GDM1 (cell line): ENCODE measurements at regions not wholly inside any gene's neighbourhood (a gene's known extent, or its start where the extent isn't known, plus 50 kb on each side); places are given as distances from the start of the nearest gene placed in this dataset.
"Not testable (repeated sequence)": the region's sequence is repeated elsewhere in the genome, so short reads cannot be mapped to it uniquely, and the experiment has no call there.

ENCODE experiments used
- DNase-seq: peaks from one replicate; lab custom pipeline; 2025; lab: John Stamatoyannopoulos, UW

GRCh38 chr6:153984811-153985210 is 54.2 kb upstream of the OPRM1 start:
- DNase-seq, result no peak

DNA sequence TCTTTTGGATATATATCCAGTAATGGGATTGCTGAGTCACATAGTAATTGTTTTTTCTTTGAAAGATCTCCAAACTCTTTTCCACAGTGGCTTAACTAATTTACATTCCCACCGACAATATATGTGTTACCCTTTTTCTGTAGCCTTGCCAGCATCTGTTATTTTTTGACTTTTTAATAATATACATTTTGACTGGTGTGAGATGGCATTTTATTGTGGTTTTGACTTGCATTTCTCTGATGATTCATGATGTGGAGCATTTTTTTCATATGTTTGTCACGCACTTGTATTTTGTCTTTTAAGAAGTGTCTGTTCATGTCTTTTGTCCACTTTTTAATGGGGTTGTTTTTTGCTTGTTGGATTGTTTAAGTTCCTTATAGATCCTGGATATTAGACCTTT is 58.9 kb upstream of the OPRM1 start:
- DNase-seq, result no peak

- DNase-seq, result not testable (repeated sequence)
Observed at GRCh38 chr6:153978911-153979548, 60.0 kb upstream of the OPRM1 start.

DNA sequence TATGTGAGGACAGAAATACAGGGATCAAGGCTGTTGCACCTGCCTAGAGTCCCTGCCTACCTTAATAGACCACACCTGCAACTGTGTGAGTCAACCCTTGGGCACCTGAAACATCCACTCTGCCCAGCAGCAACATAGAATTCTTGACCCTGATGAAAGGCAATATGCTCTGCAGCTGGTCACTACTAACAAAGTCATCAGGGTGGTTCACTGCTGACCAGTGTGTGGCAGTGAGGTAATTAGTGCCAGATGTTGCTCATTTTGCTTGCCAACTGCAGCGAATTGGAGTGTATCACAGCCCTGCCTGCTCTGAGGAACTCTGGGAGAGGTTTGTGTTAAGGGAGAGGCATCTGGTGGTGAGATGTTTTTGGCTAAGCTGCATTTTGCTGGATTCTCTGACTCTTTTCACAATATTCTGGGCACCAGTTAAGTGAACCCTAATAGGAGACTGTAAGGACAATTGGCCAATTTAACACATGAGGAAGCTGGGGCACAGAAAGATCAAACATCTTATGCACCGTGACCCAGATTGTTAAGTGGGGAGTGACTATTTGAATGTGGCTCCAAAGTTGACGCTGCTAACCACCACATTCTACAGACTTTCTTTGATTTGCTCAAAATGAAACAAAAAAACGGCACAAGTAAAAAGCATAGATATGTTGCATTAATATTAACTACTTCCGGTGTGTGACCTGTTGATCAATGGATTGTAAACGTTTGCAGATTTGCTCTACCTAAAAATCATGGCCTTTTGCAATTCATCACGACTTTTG is 61.9 kb upstream of the OPRM1 start:
- no peak for DNase-seq

GRCh38 chr6:153966001-153966400 is 73.0 kb upstream of the OPRM1 start:
- DNase-seq, result no peak

GRCh38 chr6:153963352-153963751 is 75.7 kb upstream of the OPRM1 start:
- DNase-seq, result no peak

GRCh38 chr6:153962555-153962954 is 76.5 kb upstream of the OPRM1 start:
- no peak for DNase-seq

DNA sequence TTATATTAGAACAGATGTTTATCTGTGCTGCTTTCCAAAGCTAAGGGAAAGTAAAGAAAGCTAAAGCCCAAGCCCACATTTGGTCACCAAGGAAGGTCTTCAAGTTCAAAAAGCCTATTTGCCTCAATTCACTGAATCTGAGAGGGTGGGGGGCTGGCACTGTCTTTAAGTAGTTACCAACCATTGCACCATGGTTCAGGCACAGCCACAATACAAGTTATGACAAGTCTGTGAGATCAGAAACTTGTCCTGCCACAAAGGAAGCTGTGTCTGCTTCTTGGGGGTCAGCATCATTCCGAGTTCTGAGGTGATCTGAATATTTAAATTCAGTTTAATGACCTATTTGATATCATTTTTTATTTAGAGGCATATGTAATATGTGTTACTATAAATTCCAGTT is 78.3 kb upstream of the OPRM1 start:
- DNase-seq, result no peak

DNA sequence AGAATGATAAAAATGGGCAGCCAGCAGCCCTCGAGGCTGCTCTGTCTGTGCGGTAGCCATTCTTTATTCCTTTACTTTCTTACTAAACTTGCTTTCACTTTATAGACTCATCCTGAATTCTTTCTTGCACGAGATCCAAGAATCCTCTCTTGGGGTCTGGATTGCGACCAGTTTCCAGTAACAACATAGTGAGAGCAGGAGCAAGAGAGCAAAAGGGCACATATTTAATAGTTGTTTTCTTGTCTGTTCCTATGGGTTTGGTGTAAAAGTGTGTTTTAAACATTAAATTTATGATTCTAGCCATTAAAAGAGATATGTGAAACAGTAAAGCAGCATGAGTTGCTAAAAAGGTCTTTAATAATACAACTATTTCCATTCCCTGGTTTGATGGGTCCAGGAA is 78.8 kb upstream of the OPRM1 start:
- DNase-seq, result no peak

- DNase-seq, result no peak
Observed at GRCh38 chr6:153959276-153959675, 79.8 kb upstream of the OPRM1 start.

DNA sequence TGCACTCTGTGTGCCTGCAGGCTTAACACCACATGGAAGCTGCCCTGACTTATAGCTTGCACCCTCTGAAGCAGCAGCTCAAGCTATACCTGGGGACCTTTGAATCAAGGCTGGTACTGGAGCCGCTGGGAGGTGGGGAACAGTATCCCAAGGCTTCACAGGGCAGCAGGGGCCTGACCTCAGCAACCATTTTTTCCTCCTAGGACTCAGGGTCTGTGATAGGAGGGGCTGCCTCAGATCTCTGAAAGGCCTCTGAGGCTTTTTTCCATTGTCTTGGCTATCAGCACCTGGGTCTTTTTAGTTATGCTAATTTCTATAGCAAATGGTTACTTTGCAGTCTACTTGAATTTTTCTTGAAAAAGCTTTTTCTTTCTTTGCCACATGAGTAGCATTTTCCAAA is 80.2 kb upstream of the OPRM1 start:
- DNase-seq, result no peak

GRCh38 chr6:153957394-153957793 is 81.6 kb upstream of the OPRM1 start:
- DNase-seq, result no peak

DNA sequence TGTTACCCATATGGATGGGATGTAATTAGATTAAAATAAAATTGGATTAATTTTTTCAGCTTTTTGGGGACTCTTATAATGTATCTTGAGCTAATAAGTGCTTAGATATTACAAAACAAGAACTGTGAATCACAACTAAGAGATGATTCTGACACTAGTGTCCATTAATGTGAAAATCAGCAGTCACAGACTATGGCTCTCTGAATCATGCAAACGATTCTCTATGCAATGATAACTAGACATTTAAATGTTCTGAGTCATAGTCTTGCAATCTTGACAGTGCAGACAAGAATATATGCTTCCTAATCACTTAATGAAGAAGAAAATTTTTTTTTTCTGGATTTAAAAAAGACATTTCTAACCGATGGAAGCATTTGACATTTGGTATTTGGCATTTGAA is 82.2 kb upstream of the OPRM1 start:
- DNase-seq, result no peak

GRCh38 chr6:153949616-153950015 is 89.4 kb upstream of the OPRM1 start:
- no peak for DNase-seq

GRCh38 chr6:153947808-153948447 is 91.1 kb upstream of the OPRM1 start:
- DNase-seq, result no peak

DNA sequence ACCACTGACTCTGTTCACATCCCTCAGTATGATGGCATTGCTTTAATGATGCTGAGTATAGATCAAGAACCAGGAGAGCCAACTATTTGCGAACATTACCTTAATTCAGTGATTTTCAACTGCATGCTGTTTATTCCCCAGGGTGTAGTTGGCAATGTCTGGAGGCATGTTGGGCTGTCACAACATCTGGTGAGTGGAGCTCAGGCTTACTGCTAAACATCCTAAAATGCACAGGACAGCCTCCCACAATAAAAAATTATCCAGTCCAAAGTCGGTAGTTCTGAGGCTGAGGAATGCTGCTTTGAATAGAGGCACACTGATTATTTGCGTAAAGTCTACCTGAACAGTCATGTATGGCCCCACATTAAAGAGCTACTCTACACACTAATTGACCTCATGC is 94.8 kb upstream of the OPRM1 start:
- DNase-seq, result no peak

- no peak for DNase-seq
Observed at GRCh38 chr6:153942361-153942760, 96.7 kb upstream of the OPRM1 start.

DNA sequence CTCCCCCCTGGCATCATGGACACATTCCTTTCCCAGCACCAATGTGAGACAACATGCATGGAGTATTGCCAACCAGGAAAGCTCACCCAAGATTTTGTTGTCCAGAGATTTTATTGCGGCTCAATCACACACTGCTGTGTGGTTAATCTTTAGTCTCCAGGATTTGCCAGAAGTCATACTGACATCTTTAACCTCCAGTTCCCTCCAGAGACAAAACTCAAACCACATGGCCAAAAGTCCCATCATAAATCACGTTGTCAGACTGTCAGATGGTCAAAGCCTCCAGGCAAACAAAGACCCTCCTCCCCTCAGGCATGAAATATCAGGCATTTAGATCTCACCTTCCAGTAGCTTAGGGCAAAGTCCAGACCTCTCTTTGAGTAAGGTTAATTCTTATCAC is 97.3 kb upstream of the OPRM1 start:
- no peak for DNase-seq

- no peak for DNase-seq
Observed at GRCh38 chr6:153938876-153939275, 100.2 kb upstream of the OPRM1 start.

DNA sequence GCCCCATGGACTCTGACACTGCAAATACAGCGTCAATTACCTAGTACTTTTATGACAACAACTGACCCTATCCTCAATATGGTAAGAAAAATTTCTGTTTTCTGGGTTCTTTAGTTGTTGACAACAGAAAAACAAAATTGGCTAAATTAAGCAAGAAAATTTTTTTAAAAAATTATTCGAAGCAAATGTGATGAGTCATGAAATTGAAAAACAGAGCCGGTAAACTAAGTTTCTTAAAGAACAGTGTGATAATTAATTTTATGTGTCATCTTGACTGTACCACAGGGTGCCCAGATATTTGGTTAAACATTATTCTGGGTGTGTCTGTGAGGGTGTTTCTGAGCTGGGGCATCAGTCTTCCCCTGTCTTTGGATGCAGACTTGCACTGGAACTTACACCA is 107.6 kb upstream of the OPRM1 start:
- no peak for DNase-seq

- no peak for DNase-seq
Observed at GRCh38 chr6:153927867-153928266, 111.2 kb upstream of the OPRM1 start.

GRCh38 chr6:153898360-153899059 is 140.5 kb upstream of the OPRM1 start:
- no peak for DNase-seq

GRCh38 chr6:153882411-153882810 is 156.6 kb upstream of the OPRM1 start:
- DNase-seq, result no peak
